ENCODE measurements at regions not wholly inside any gene's neighbourhood (a gene's known extent, or its start where the extent isn't known, plus 50 kb on each side); places are given as distances from the start of the nearest gene placed in this dataset.

GRCh38 chr14:53896726-53897125 is 59.9 kb downstream of the BMP4 start:
- H2AFZ ChIP-seq, result no peak overlapping the region
- no peaks in the 10 kb centered on the region for H3K9me3 ChIP-seq (ENCODE audit: insufficient read depth, low read depth)
- CTCF ChIA-PET, result interaction anchor here (0.7 kb wide), 1 partner anchor 796 kb away, joined by 3 read pairs; no protein-coding TSS in a partner anchor
- no peaks in the 10 kb centered on the region for H3K36me3 ChIP-seq (ENCODE audit: low read depth)
- no peaks in the 10 kb centered on the region for H3K79me2 ChIP-seq (ENCODE audit: low read depth)
- no peaks in the 10 kb centered on the region for H3K4me1 ChIP-seq (replicated peaks; ENCODE audit: insufficient read depth)
- intact Hi-C loops (cut with micrococcal nuclease; ENCODE audit: unreplicated experiment), result no loop called here
- POLR2A ChIA-PET (ENCODE audit: unreplicated experiment), result no interaction called here
- no peak overlapping the region for H3K27ac ChIP-seq
- H3K4me2 ChIP-seq, result no peak overlapping the region
- TF ChIP-seq CTCF (conservative IDR thresholded peaks at IDR 0.05) (no peak), EZH2 (IDR thresholded peaks at IDR 0.05; ENCODE audit: low read depth) (no peak)
- BruUV-seq (replicated peaks), result no TSS peak
- H3K4me3 ChIP-seq, result no peak overlapping the region
- no peaks in the 10 kb centered on the region for H3F3A ChIP-seq (ENCODE audit: insufficient read depth, low read depth)
- no peaks in the 10 kb centered on the region for H4K20me1 ChIP-seq (ENCODE audit: insufficient read depth)
- H3K27me3 ChIP-seq (ENCODE audit: insufficient read depth, low read depth), result no peaks in the 10 kb centered on the region
- no peaks in the 10 kb centered on the region for H3K9me2 ChIP-seq (ENCODE audit: insufficient read depth)
- no peak for DNase-seq

GRCh38 chr14:53894456-53894855 is 62.2 kb downstream of the BMP4 start:
- Histone ChIP-seq H4K20me1 (ENCODE audit: insufficient read depth) (no peaks in the 10 kb centered on the region), H3K27me3 (ENCODE audit: insufficient read depth, low read depth) (no peaks in the 10 kb centered on the region), H3F3A (ENCODE audit: insufficient read depth, low read depth) (no peaks in the 10 kb centered on the region), H3K27ac (no peak overlapping the region), H3K79me2 (ENCODE audit: low read depth) (no peaks in the 10 kb centered on the region), H3K4me3 (no peak overlapping the region), H3K9me2 (ENCODE audit: insufficient read depth) (no peaks in the 10 kb centered on the region), H3K4me1 (replicated peaks; ENCODE audit: insufficient read depth) (no peaks in the 10 kb centered on the region), H3K36me3 (ENCODE audit: low read depth) (no peaks in the 10 kb centered on the region), H3K9me3 (ENCODE audit: insufficient read depth, low read depth) (no peaks in the 10 kb centered on the region), H2AFZ (no peak overlapping the region), H3K4me2 (no peak overlapping the region)
- CTCF ChIA-PET, result no interaction called here
- TF ChIP-seq CTCF (conservative IDR thresholded peaks at IDR 0.05), result no peak
- no peak for TF ChIP-seq EZH2 (IDR thresholded peaks at IDR 0.05; ENCODE audit: low read depth)
- POLR2A ChIA-PET (ENCODE audit: unreplicated experiment), result interaction anchor here (0.5 to 0.6 kb wide), 2 partner anchors 48 to 110 kb away, joined by 3 to 4 read pairs; no protein-coding TSS in a partner anchor
- intact Hi-C loops (cut with micrococcal nuclease; ENCODE audit: unreplicated experiment), result no loop called here
- no TSS peak for BruUV-seq (replicated peaks)
- DNase-seq, result no peak

- no peak for DNase-seq
- TF ChIP-seq CTCF (conservative IDR thresholded peaks at IDR 0.05) (no peak), EZH2 (IDR thresholded peaks at IDR 0.05; ENCODE audit: low read depth) (no peak)
- intact Hi-C loops (cut with micrococcal nuclease; ENCODE audit: unreplicated experiment), result no loop called here
- CTCF ChIA-PET, result no interaction called here
- no TSS peak for BruUV-seq (replicated peaks)
- no peaks in the 10 kb centered on the region for H4K20me1 ChIP-seq (ENCODE audit: insufficient read depth)
- H3K4me3 ChIP-seq, result no peak overlapping the region
- no peaks in the 10 kb centered on the region for H3K36me3 ChIP-seq (ENCODE audit: low read depth)
- H3K27ac ChIP-seq, result no peak overlapping the region
- no peaks in the 10 kb centered on the region for H3K27me3 ChIP-seq (ENCODE audit: insufficient read depth, low read depth)
- H3K4me2 ChIP-seq, result no peak overlapping the region
- H3F3A ChIP-seq (ENCODE audit: insufficient read depth, low read depth), result no peaks in the 10 kb centered on the region
- no peaks in the 10 kb centered on the region for H3K9me2 ChIP-seq (ENCODE audit: insufficient read depth)
- H2AFZ ChIP-seq, result no peak overlapping the region
- H3K79me2 ChIP-seq (ENCODE audit: low read depth), result no peaks in the 10 kb centered on the region
- H3K9me3 ChIP-seq (ENCODE audit: insufficient read depth, low read depth), result no peaks in the 10 kb centered on the region
- H3K4me1 ChIP-seq (replicated peaks; ENCODE audit: insufficient read depth), result no peaks in the 10 kb centered on the region
- POLR2A ChIA-PET (ENCODE audit: unreplicated experiment), result interaction anchor here (0.7 kb wide), 1 partner anchor 197 kb away, joined by 3 read pairs; no protein-coding TSS in a partner anchor
Measured at GRCh38 chr14:53893374-53893773, 63.3 kb downstream of the BMP4 start.
